WTC11 (cell line): ENCODE measurements at regions not wholly inside any gene's neighbourhood (a gene's known extent, or its start where the extent isn't known, plus 50 kb on each side); places are given as distances from the start of the nearest gene placed in this dataset.

ENCODE experiments used
- ATAC-seq: fragments of 200-7000 bp; cut with Tn5 transposase; 2 replicates; pipeline ENCODE4 v1.10.0; 2021; ENCODE audit warnings: mild to moderate bottlenecking, moderate library complexity
- CTCF ChIA-PET: fragments of 300-600 bp; sonication (Branson Sonifier 250); formaldehyde crosslinking; loops from one replicate; lab custom pipeline; 2021; ENCODE audit warnings: antibody characterized with exemption; lab: Charles Lee
- POLR2A ChIA-PET: fragments of 350-600 bp; sonication (Branson Sonifier 250); formaldehyde crosslinking; loops from one replicate; lab custom pipeline; 2021; ENCODE audit warnings: antibody characterized with exemption; lab: Charles Lee
- DNase-seq: peaks from one replicate; pipeline ENCODE4 v3.0.0; 2021; ENCODE audit warnings: low spot score
- H3K27ac Mint-ChIP-seq: 2 replicates; pipeline ENCODE4 v1.8.0; 2021; ENCODE audit warnings: mixed read lengths
- H3K27me3 Mint-ChIP-seq: 2 replicates; pipeline ENCODE4 v1.8.0; 2021; ENCODE audit warnings: low read depth, mild to moderate bottlenecking, moderate library complexity, mixed read lengths
- H3K36me3 Mint-ChIP-seq: 2 replicates; pipeline ENCODE4 v1.8.0; 2021; ENCODE audit warnings: mixed read lengths
- H3K4me1 Mint-ChIP-seq: 2 replicates; pipeline ENCODE4 v1.8.0; 2022; ENCODE audit warnings: mixed read lengths
- H3K4me3 Mint-ChIP-seq: 2 replicates; pipeline ENCODE4 v1.8.0; 2021; ENCODE audit warnings: mild to moderate bottlenecking, moderate library complexity, mixed read lengths
- H3K9me3 Mint-ChIP-seq: 2 replicates; pipeline ENCODE4 v1.8.0; 2021; ENCODE audit warnings: mixed read lengths
- ARID4B ChIP-seq: sonication (generic); formaldehyde crosslinking; IDR thresholded peaks from 2 replicates; pipeline ENCODE4 v1.8.0; 2023; ENCODE audit warnings: missing genetic modification reagents, mild to moderate bottlenecking, borderline replicate concordance
- ATF6 ChIP-seq: sonication (generic); formaldehyde crosslinking; IDR thresholded peaks from 2 replicates; pipeline ENCODE4 v1.8.1; 2023; ENCODE audit warnings: mild to moderate bottlenecking, missing genetic modification reagents
- ELF4 ChIP-seq: sonication (generic); formaldehyde crosslinking; IDR thresholded peaks from 2 replicates; pipeline ENCODE4 v1.8.1; 2022; ENCODE audit warnings: low read depth, mild to moderate bottlenecking, moderate library complexity, missing genetic modification reagents
- ERG ChIP-seq: fragments of 250-450 bp; sonication (Bioruptor Pico); IDR thresholded peaks from 2 replicates; pipeline ENCODE4 v1.8.0; 2021; ENCODE audit warnings: mild to moderate bottlenecking
- FOXJ3 ChIP-seq: sonication (generic); formaldehyde crosslinking; IDR thresholded peaks from 2 replicates; pipeline ENCODE4 v1.9.0; 2021; ENCODE audit warnings: missing genetic modification reagents, mild to moderate bottlenecking, borderline replicate concordance
- FOXP4 ChIP-seq: sonication (generic); formaldehyde crosslinking; IDR thresholded peaks from 2 replicates; pipeline ENCODE4 v1.8.0; 2022; ENCODE audit warnings: mild to moderate bottlenecking, missing genetic modification reagents
- JAZF1 ChIP-seq: fragments of 250-450 bp; sonication (Bioruptor Pico); IDR thresholded peaks from 2 replicates; pipeline ENCODE4 v1.9.0; 2021; ENCODE audit warnings: moderate library complexity, mild to moderate bottlenecking, inconsistent platforms
- KAT7 ChIP-seq: sonication (generic); formaldehyde crosslinking; IDR thresholded peaks from 2 replicates; pipeline ENCODE4 v1.8.1; 2023; ENCODE audit warnings: missing genetic modification reagents, mild to moderate bottlenecking, borderline replicate concordance
- MAX ChIP-seq: sonication (generic); formaldehyde crosslinking; IDR thresholded peaks from 2 replicates; pipeline ENCODE4 v1.8.0; 2022; ENCODE audit warnings: mild to moderate bottlenecking, missing genetic modification reagents
- NFE2L1 ChIP-seq: sonication (generic); formaldehyde crosslinking; IDR thresholded peaks from 2 replicates; pipeline ENCODE4 v1.8.1; 2023; ENCODE audit warnings: missing genetic modification reagents
- NFYB ChIP-seq: sonication (generic); formaldehyde crosslinking; conservative IDR thresholded peaks from 2 replicates; pipeline ENCODE4 v1.8.0; 2022; ENCODE audit warnings: low read depth, missing genetic modification reagents
- PREB ChIP-seq: sonication (generic); formaldehyde crosslinking; IDR thresholded peaks from 2 replicates; pipeline ENCODE4 v1.8.1; 2022; ENCODE audit warnings: mild to moderate bottlenecking, missing genetic modification reagents, moderate library complexity, borderline replicate concordance
- SMAD3 ChIP-seq: sonication (generic); formaldehyde crosslinking; IDR thresholded peaks from 2 replicates; pipeline ENCODE4 v1.8.0; 2022; ENCODE audit warnings: missing genetic modification reagents, mild to moderate bottlenecking, borderline replicate concordance
- STAT6 ChIP-seq: sonication (generic); formaldehyde crosslinking; conservative IDR thresholded peaks from 2 replicates; pipeline ENCODE4 v1.8.1; 2023; ENCODE audit warnings: mild to moderate bottlenecking, low read depth, missing genetic modification reagents, moderate library complexity
- TCF7 ChIP-seq: sonication (generic); formaldehyde crosslinking; IDR thresholded peaks from 2 replicates; pipeline ENCODE4 v1.8.0; 2022; ENCODE audit warnings: mild to moderate bottlenecking, low read depth, missing genetic modification reagents, moderate library complexity
- TP53 ChIP-seq: sonication (generic); formaldehyde crosslinking; IDR thresholded peaks from 2 replicates; pipeline ENCODE4 v1.8.1; 2023; ENCODE audit warnings: mild to moderate bottlenecking, missing genetic modification reagents
- USF1 ChIP-seq: sonication (generic); formaldehyde crosslinking; IDR thresholded peaks from 2 replicates; pipeline ENCODE4 v1.8.0; 2022; ENCODE audit warnings: mild to moderate bottlenecking, missing genetic modification reagents
- ZBTB21 ChIP-seq: sonication (generic); formaldehyde crosslinking; IDR thresholded peaks from 2 replicates; pipeline ENCODE4 v1.8.1; 2023; ENCODE audit warnings: mild to moderate bottlenecking, missing genetic modification reagents, borderline replicate concordance
- ZMAT4 ChIP-seq: fragments of 250-450 bp; sonication (Bioruptor Pico); IDR thresholded peaks from 2 replicates; pipeline ENCODE4 v1.9.0; 2021; ENCODE audit warnings: mild to moderate bottlenecking
- ZNF138 ChIP-seq: sonication (generic); formaldehyde crosslinking; conservative IDR thresholded peaks from 2 replicates; pipeline ENCODE4 v1.8.1; 2022; ENCODE audit warnings: mild to moderate bottlenecking, moderate library complexity, missing genetic modification reagents
- ZNF263 ChIP-seq: sonication (generic); formaldehyde crosslinking; IDR thresholded peaks from 2 replicates; pipeline ENCODE4 v1.8.1; 2022; ENCODE audit warnings: low read depth, mild to moderate bottlenecking, moderate library complexity, missing genetic modification reagents

GRCh38 chr11:81070948-81071347, 1630.1 kb upstream of the TENM4 start (continued):
- TF ChIP-seq USF1 (CRISPR knock-in tag) = no peak
- no peak for TF ChIP-seq ELF4 (CRISPR knock-in tag)
- TF ChIP-seq SMAD3 (CRISPR knock-in tag) = no peak
- no peak for TF ChIP-seq JAZF1 (CRISPR knock-in tag)
- TF ChIP-seq KAT7 (CRISPR knock-in tag) = no peak
- no peak for TF ChIP-seq ZMAT4 (CRISPR knock-in tag)
- TF ChIP-seq NFE2L1 (CRISPR knock-in tag) = no peak
- TF ChIP-seq TCF7 (CRISPR knock-in tag) = no peak
- no peak for TF ChIP-seq ZNF263 (CRISPR knock-in tag)

GRCh38 chr11:81059356-81059755, 1618.5 kb upstream of the TENM4 start:
- TF ChIP-seq STAT6 (CRISPR knock-in tag) = no peak
- no peak for TF ChIP-seq ERG (CRISPR knock-in tag)
- no peak for TF ChIP-seq SMAD3 (CRISPR knock-in tag)
- TF ChIP-seq ZNF138 (CRISPR knock-in tag) = no peak
- TF ChIP-seq FOXP4 (CRISPR knock-in tag) = no peak
- no peak for TF ChIP-seq MAX
- no peak for TF ChIP-seq ARID4B
- no peak for TF ChIP-seq NFYB (CRISPR knock-in tag)
- TF ChIP-seq ZBTB21 = no peak
- no peak for TF ChIP-seq PREB
- TF ChIP-seq TP53 = no peak
- no peak for TF ChIP-seq FOXJ3 (CRISPR knock-in tag)
- no peak for TF ChIP-seq ATF6 (CRISPR knock-in tag)
- H3K4me1 Mint-ChIP-seq = peaks cover 17% of the 10 kb centered on the region
- H3K4me3 Mint-ChIP-seq = no peak overlapping the region
- H3K27ac Mint-ChIP-seq = peak overlapping the region; percentile 2; the same call in 1 of the 2 replicates
- DNase-seq = no peak
- no peaks in the 10 kb centered on the region for H3K36me3 Mint-ChIP-seq
- CTCF ChIA-PET = no interaction called here
- no peaks in the 10 kb centered on the region for H3K27me3 Mint-ChIP-seq
- peak; percentile 90 for ATAC-seq
- POLR2A ChIA-PET = no interaction called here
- H3K9me3 Mint-ChIP-seq = no peaks in the 10 kb centered on the region
